K562 (cell line): ENCODE measurements at regions not wholly inside any gene's neighbourhood (a gene's known extent, or its start where the extent isn't known, plus 50 kb on each side); places are given as distances from the start of the nearest gene placed in this dataset.

Source experiments
- ATAC-seq: fragments of 200-7000 bp; cut with Tn5 transposase; 3 replicates; pipeline ENCODE4 v1.9.1; 2020; ENCODE audit warnings: moderate library complexity
- BruUV-seq: library from RNA; stranded (reverse); fragments of 400-500 nt; replicated peaks from 2 replicates; lab custom pipeline; 2021; lab: Mats Ljungman, UMichigan
- CTCF ChIA-PET: fragments of 300-600 bp; formaldehyde crosslinking; extraction: SDS; loops from one replicate; lab custom pipeline; 2021; ENCODE audit warnings: low intra/inter-chr PET ratio; lab: Yijun Ruan, JAX
- POLR2A ChIA-PET: fragments of 300-600, 350-650 bp; sonication (Branson Sonifier 250); formaldehyde crosslinking; extraction: SDS; loops from one replicate; lab custom pipeline; 2021; ENCODE audit warnings: antibody characterized with exemption, inconsistent platforms; lab: Yijun Ruan, JAX
- DNase-seq, 4 experiments: peaks; one replicate each; pipeline versions ENCODE4 v3.0.0 to v3.0.0-alpha.2; 2011 to 2018; ENCODE audit warnings: low spot score in 3 of 4, mixed read lengths in 3 of 4; ENCODE audit errors: extremely low read depth in 1 of 4
- FAIRE-seq: peaks from 2 replicates; lab custom pipeline; 2011; peaks lifted over from hg19 to GRCh38; lab: Jason Lieb, UNC
- H2AFZ ChIP-seq: 2 replicates; pipeline ENCODE4 v1.6.0; 2011; ENCODE audit warnings: low read depth, low read length, control low read depth, inconsistent platforms
- H3K27ac ChIP-seq: fragments of 200-600 bp; 3 replicates; pipeline ENCODE4 v1.8.0; 2011; ENCODE audit warnings: low read depth, mild to moderate bottlenecking, control low read depth, inconsistent platforms, low read length, moderate library complexity, mixed read lengths; ENCODE audit errors: extremely low read depth
- H3K27me3 ChIP-seq, 2 experiments: fragments of 300-600 bp in 1 of 2; 2 replicates in 1 of 2; 3 replicates in 1 of 2; pipeline versions ENCODE4 v1.6.0 to v1.8.0; 2011; ENCODE audit warnings: inconsistent platforms in 2 of 2, low read length in 2 of 2, mild to moderate bottlenecking in 1 of 2, mixed read lengths in 1 of 2, moderate library complexity in 1 of 2; ENCODE audit not compliant: control insufficient read depth in 2 of 2, insufficient read depth in 2 of 2
- H3K36me3 ChIP-seq: fragments of 300-600 bp; 3 replicates; pipeline ENCODE4 v1.8.0; 2011; ENCODE audit warnings: mild to moderate bottlenecking, low read length, inconsistent platforms; ENCODE audit not compliant: control insufficient read depth, insufficient read depth
- H3K4me1 ChIP-seq, 2 experiments: fragments of 200-600 bp in 1 of 2; replicated peaks in 1 of 2; 2 replicates in 1 of 2; 3 replicates in 1 of 2; pipeline versions ENCODE4 v1.5.1 to v1.8.0; 2011; ENCODE audit warnings: inconsistent platforms in 2 of 2, low read length in 2 of 2, mild to moderate bottlenecking in 1 of 2, mixed read lengths in 1 of 2, moderate library complexity in 1 of 2; ENCODE audit not compliant: control insufficient read depth in 2 of 2, insufficient read depth in 2 of 2
- H3K4me2 ChIP-seq: 2 replicates; pipeline ENCODE4 v1.6.1; 2011; ENCODE audit warnings: low read length, control low read depth, inconsistent platforms, mixed read lengths; ENCODE audit not compliant: insufficient read depth
- H3K4me3 ChIP-seq: fragments of 200-600 bp; sonication (generic), shearing (Covaris generic); 2 replicates; pipeline ENCODE4 v1.5.1; 2016; ENCODE audit warnings: control low read depth, inconsistent platforms
- H3K79me2 ChIP-seq: fragments of 200-600 bp; 3 replicates; pipeline ENCODE4 v1.8.0; 2011; ENCODE audit warnings: low read length, inconsistent platforms; ENCODE audit not compliant: control insufficient read depth, insufficient read depth
- H3K9ac ChIP-seq, 2 experiments: 2 replicates each; pipeline versions ENCODE4 v1.6.0 to v1.6.1; 2011; ENCODE audit warnings: low read depth in 2 of 2, low read length in 2 of 2, control low read depth in 1 of 2, inconsistent platforms in 1 of 2, mild to moderate bottlenecking in 1 of 2, mixed read lengths in 1 of 2; ENCODE audit not compliant: insufficient read depth in 1 of 2
- H3K9me1 ChIP-seq: one replicate; pipeline ENCODE4 v1.6.0; 2011; ENCODE audit warnings: inconsistent platforms, mild to moderate bottlenecking, low read length, moderate library complexity; ENCODE audit not compliant: control insufficient read depth, insufficient read depth
- H3K9me3 ChIP-seq: replicated peaks from 2 replicates; pipeline ENCODE4 v1.5.1; 2011; ENCODE audit warnings: low read depth, low read length, inconsistent platforms; ENCODE audit not compliant: control insufficient read depth, insufficient read depth
- H4K20me1 ChIP-seq: replicated peaks from 2 replicates; pipeline ENCODE4 v1.6.1; 2011; ENCODE audit warnings: low read length, inconsistent platforms, mixed read lengths; ENCODE audit not compliant: control insufficient read depth, insufficient read depth
- ETV5 ChIP-seq: sonication (generic); formaldehyde crosslinking; IDR thresholded peaks from 2 replicates; pipeline ENCODE4 v1.4.0; 2020; ENCODE audit warnings: low read depth, mild to moderate bottlenecking, missing genetic modification reagents
- HDGF ChIP-seq: fragments of 450-650 bp; IDR thresholded peaks from 2 replicates; pipeline ENCODE4 v1.6.1; 2016
- MCM7 ChIP-seq, 2 experiments: fragments of 450-650 bp; IDR thresholded peaks; 2 replicates each; pipeline ENCODE4 v1.6.1; 2016 to 2018
- NFIX ChIP-seq: fragments of 250-450 bp; sonication (Bioruptor Pico); IDR thresholded peaks from 2 replicates; pipeline ENCODE4 v1.4.0; 2020; ENCODE audit warnings: low read depth, mild to moderate bottlenecking, moderate library complexity
- PHF8 ChIP-seq: fragments of 200-600 bp; sonication (generic); IDR thresholded peaks from 2 replicates; pipeline ENCODE4 v1.6.1; 2012; ENCODE audit warnings: mixed run types, mild to moderate bottlenecking, inconsistent platforms, low read length, moderate library complexity, borderline replicate concordance
- THRAP3 ChIP-seq: fragments of 450-650 bp; IDR thresholded peaks from 2 replicates; pipeline ENCODE4 v1.6.1; 2016; ENCODE audit warnings: mild to moderate bottlenecking, inconsistent platforms, borderline replicate concordance
- ZFP30 ChIP-seq: fragments of 250-450 bp; sonication (Bioruptor Pico); IDR thresholded peaks from 2 replicates; pipeline ENCODE4 v1.8.0; 2022; ENCODE audit warnings: moderate library complexity, mild to moderate bottlenecking, inconsistent platforms, borderline replicate concordance
- ZNF197 ChIP-seq: fragments of 200-800 bp; sonication (Bioruptor generic); IDR thresholded peaks from 2 replicates; pipeline ENCODE4 v1.6.1; 2016; ENCODE audit warnings: low read depth, missing genetic modification characterization, missing compliant biosample characterization
- WGBS: fragments of 100-300 bp; shearing (Covaris generic); methylation state at CpG from one replicate; pipeline ENCODE4 v1.1.6; 2016; ENCODE audit warnings: low coverage, mixed read lengths; ENCODE audit not compliant: insufficient coverage; ENCODE audit errors: missing lambda C conversion rate; 5-methylcytosine and 5-hydroxymethylcytosine counted together
- in situ Hi-C: fragments of 300-500 bp; cut with MboI; formaldehyde crosslinking; loops from 4 replicates; pipeline ENCODE4 v1.15.0; 2018; ENCODE audit warnings: inconsistent platforms, mixed read lengths
- intact Hi-C: fragments of 100-400 bp; cut with micrococcal nuclease; formaldehyde crosslinking; loops from 2 replicates; pipeline ENCODE4 v1.14.2; 2022
- TF ChIP-seq, protein P1 (sequence below): sonication (generic); formaldehyde crosslinking; IDR thresholded peaks from 2 replicates; pipeline ENCODE4 v1.8.1; 2022; ENCODE audit warnings: missing genetic modification reagents
- TF ChIP-seq, protein P2 (sequence below): fragments of 250-450 bp; sonication (Bioruptor Pico); IDR thresholded peaks from 2 replicates; pipeline ENCODE4 v1.8.0; 2021; ENCODE audit warnings: moderate library complexity, mild to moderate bottlenecking, inconsistent platforms
- TF ChIP-seq, protein P3 (sequence below): fragments of 250-450 bp; sonication (Bioruptor Pico); IDR thresholded peaks from 2 replicates; pipeline ENCODE4 v1.8.0; 2021; ENCODE audit warnings: mild to moderate bottlenecking, moderate library complexity
- TF ChIP-seq, protein P4 (sequence below), 2 experiments: fragments of 200-800 bp in 1 of 2; sonication (Bioruptor generic) in 1 of 2; sonication (generic) in 1 of 2; formaldehyde crosslinking in 1 of 2; IDR thresholded peaks in 1 of 2; conservative IDR thresholded peaks in 1 of 2; 2 replicates each; pipeline versions ENCODE4 v1.5.0 to v1.6.1; 2016 to 2020; ENCODE audit warnings: missing compliant biosample characterization in 1 of 2, missing genetic modification characterization in 1 of 2, missing genetic modification reagents in 1 of 2

DNA sequence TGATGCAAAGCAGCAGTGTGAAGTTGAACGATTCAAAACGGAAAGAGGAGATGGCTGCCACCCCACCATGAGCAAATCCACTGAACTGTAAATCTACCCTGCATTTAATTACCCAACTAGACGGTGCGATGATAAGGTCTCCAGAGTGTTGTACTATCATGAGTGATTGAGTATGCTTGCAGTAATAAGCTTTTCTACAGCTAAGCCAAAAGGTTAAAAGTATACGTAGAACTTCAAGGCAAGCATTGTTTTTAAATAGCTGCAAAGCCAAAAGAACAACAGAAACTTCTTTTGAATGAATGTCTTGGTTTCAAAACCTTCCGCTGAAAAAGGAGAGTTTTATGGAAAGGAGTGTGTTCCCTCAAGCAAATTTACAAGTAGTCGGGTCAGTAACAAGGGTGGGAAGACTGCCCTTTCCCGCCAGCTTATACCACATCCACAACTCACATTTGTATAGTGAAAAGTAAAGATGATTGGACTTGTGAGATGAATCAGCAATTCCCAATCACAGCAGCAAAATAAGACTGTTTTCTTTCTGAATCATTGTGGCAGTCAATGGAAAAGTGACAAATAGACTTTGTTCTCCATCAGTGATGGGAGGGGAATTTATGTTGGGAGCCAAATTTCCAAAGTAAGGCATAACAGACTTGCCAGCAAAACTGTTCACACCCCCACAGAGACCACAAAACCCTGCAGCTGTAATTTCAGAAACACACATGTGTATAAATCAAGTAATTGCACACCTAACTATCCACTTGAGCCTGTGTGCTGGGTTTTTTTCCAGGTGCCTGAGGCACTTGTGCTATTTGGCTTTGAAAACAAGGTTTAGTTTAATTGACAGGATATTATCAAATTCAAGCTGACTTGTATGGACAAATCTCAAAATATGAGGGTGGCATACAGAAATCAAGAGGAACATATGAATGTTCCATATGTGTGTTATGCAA, 407.7 kb upstream of the GRAMD2B start:
- H3K27me3 ChIP-seq, result no peaks in the 10 kb centered on the region
- TF ChIP-seq, protein P1, sequence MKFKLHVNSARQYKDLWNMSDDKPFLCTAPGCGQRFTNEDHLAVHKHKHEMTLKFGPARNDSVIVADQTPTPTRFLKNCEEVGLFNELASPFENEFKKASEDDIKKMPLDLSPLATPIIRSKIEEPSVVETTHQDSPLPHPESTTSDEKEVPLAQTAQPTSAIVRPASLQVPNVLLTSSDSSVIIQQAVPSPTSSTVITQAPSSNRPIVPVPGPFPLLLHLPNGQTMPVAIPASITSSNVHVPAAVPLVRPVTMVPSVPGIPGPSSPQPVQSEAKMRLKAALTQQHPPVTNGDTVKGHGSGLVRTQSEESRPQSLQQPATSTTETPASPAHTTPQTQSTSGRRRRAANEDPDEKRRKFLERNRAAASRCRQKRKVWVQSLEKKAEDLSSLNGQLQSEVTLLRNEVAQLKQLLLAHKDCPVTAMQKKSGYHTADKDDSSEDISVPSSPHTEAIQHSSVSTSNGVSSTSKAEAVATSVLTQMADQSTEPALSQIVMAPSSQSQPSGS (CRISPR knock-in tag), result no peak
- TF ChIP-seq, protein P2, sequence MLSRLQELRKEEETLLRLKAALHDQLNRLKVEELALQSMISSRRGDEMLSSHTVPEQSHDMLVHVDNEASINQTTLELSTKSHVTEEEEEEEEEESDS (CRISPR knock-in tag), result no peak
- TF ChIP-seq ETV5 (CRISPR knock-in tag) (no peak), NFIX (CRISPR knock-in tag) (no peak), THRAP3 (no peak), ZFP30 (no peak), HDGF (no peak), PHF8 (no peak), MCM7 (IDR thresholded peaks at IDR 0.05) (no peak), ZNF197 (no peak)
- TF ChIP-seq, protein P3, sequence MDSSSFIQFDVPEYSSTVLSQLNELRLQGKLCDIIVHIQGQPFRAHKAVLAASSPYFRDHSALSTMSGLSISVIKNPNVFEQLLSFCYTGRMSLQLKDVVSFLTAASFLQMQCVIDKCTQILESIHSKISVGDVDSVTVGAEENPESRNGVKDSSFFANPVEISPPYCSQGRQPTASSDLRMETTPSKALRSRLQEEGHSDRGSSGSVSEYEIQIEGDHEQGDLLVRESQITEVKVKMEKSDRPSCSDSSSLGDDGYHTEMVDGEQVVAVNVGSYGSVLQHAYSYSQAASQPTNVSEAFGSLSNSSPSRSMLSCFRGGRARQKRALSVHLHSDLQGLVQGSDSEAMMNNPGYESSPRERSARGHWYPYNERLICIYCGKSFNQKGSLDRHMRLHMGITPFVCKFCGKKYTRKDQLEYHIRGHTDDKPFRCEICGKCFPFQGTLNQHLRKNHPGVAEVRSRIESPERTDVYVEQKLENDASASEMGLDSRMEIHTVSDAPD (CRISPR knock-in tag), result no peak
- TF ChIP-seq, protein P4, sequence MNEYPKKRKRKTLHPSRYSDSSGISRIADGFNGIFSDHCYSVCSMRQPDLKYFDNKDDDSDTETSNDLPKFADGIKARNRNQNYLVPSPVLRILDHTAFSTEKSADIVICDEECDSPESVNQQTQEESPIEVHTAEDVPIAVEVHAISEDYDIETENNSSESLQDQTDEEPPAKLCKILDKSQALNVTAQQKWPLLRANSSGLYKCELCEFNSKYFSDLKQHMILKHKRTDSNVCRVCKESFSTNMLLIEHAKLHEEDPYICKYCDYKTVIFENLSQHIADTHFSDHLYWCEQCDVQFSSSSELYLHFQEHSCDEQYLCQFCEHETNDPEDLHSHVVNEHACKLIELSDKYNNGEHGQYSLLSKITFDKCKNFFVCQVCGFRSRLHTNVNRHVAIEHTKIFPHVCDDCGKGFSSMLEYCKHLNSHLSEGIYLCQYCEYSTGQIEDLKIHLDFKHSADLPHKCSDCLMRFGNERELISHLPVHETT (CRISPR knock-in tag; conservative IDR thresholded peaks at IDR 0.05 in 1 of 2, IDR thresholded peaks at IDR 0.05 in 1 of 2), result no peak
- no peak overlapping the region for H3K4me3 ChIP-seq
- CTCF ChIA-PET, result no interaction called here
- DNase-seq, result no peak
- H4K20me1 ChIP-seq, result no peaks in the 10 kb centered on the region
- H3K9me1 ChIP-seq, result no peaks in the 10 kb centered on the region
- in situ Hi-C loops, result no loop called here
- no peak overlapping the region for H2AFZ ChIP-seq
- intact Hi-C loops, result no loop called here
- no TSS peak for BruUV-seq
- ATAC-seq, result no peak
- no peaks in the 10 kb centered on the region for H3K36me3 ChIP-seq
- no peak overlapping the region for H3K4me2 ChIP-seq
- no peaks in the 10 kb centered on the region for H3K79me2 ChIP-seq
- FAIRE-seq, result no peak
- 5% methylated on average over 7 of the region's 8 CpGs for WGBS
- POLR2A ChIA-PET, result no interaction called here
- H3K9me3 ChIP-seq, result no peaks in the 10 kb centered on the region; the same call in 1 of the 2 replicates
- no peak overlapping the region for H3K27ac ChIP-seq
- no peak overlapping the region for H3K9ac ChIP-seq
- no peaks in the 10 kb centered on the region for H3K4me1 ChIP-seq
